A549 (cell line): ENCODE measurements at regions not wholly inside any gene's neighbourhood (a gene's known extent, or its start where the extent isn't known, plus 50 kb on each side); places are given as distances from the start of the nearest gene placed in this dataset.

Source experiments
- ATAC-seq, 2 experiments: fragments of 200-7000 bp in 1 of 2; fragments of >200 bp in 1 of 2; cut with Nextera tagmentation in 1 of 2; cut with Tn5 transposase in 1 of 2; 3 replicates each; pipeline versions ENCODE4 v1.8.0 to v1.9.1; 2018 to 2020; ENCODE audit warnings: mild to moderate bottlenecking in 1 of 2, moderate library complexity in 1 of 2
- CTCF ChIA-PET: fragments of 300-600 bp; sonication (Branson Sonifier 250); formaldehyde crosslinking; extraction: SDS; loops from one replicate; lab custom pipeline; 2021; ENCODE audit warnings: antibody characterized with exemption, inconsistent platforms; lab: Yijun Ruan, JAX
- POLR2A ChIA-PET: fragments of 350-600 bp; formaldehyde crosslinking; extraction: SDS; loops from one replicate; lab custom pipeline; 2021; ENCODE audit warnings: antibody characterized with exemption, inconsistent platforms; lab: Yijun Ruan, JAX
- DNase-seq, 2 experiments: peaks; one replicate each; pipeline versions ENCODE4 v3.0.0 to v3.0.0-alpha.2; 2011 to 2016; ENCODE audit warnings: low read depth in 1 of 2, low spot score in 1 of 2
- FAIRE-seq: peaks from 2 replicates; lab custom pipeline; 2011; peaks lifted over from hg19 to GRCh38; lab: Jason Lieb, UNC
- H3K27ac ChIP-seq, 2 experiments: fragments of >200 bp; sonication (Bioruptor Twin); formaldehyde crosslinking; 3 replicates each; pipeline ENCODE4 v1.5.1; 2016 to 2017
- H3K4me1 ChIP-seq: fragments of >200 bp; sonication (Bioruptor Twin); formaldehyde crosslinking; 3 replicates; pipeline ENCODE4 v1.6.1; 2016
- H3K4me2 ChIP-seq: fragments of >200 bp; sonication (Bioruptor Twin); formaldehyde crosslinking; 3 replicates; pipeline ENCODE4 v1.6.1; 2016
- H3K4me3 ChIP-seq: fragments of >200 bp; sonication (Bioruptor Twin); formaldehyde crosslinking; 3 replicates; pipeline ENCODE4 v1.5.1; 2016
- H3K9me3 ChIP-seq: fragments of >200 bp; sonication (Bioruptor Twin); formaldehyde crosslinking; 3 replicates; pipeline ENCODE4 v1.6.1; 2016
- CBX2 ChIP-seq: fragments of 200-600 bp; sonication (generic); IDR thresholded peaks from 2 replicates; pipeline ENCODE4 v1.6.1; 2016; ENCODE audit warnings: low read depth, mild to moderate bottlenecking, borderline replicate concordance
- CEBPB ChIP-seq, 2 experiments: fragments of >200 bp in 1 of 2; sonication (Bioruptor Twin) in 1 of 2; formaldehyde crosslinking in 1 of 2; IDR thresholded peaks; 2 replicates each; pipeline ENCODE4 v1.6.1; 2012 to 2016
- EHMT2 ChIP-seq: fragments of 200-600 bp; sonication (generic); IDR thresholded peaks from 2 replicates; pipeline ENCODE4 v1.6.1; 2016; ENCODE audit warnings: antibody characterized with exemption, low read depth, mild to moderate bottlenecking, moderate library complexity
- FOXS1 ChIP-seq: fragments of 250-450 bp; sonication (Bioruptor Pico); IDR thresholded peaks from 2 replicates; pipeline ENCODE4 v1.5.0; 2020; ENCODE audit warnings: mild to moderate bottlenecking, moderate library complexity
- GATA3 ChIP-seq: IDR thresholded peaks from 2 replicates; pipeline ENCODE4 v1.6.1; 2012; ENCODE audit warnings: borderline replicate concordance
- HDAC2 ChIP-seq: fragments of 200-600 bp; sonication (generic); IDR thresholded peaks from 2 replicates; pipeline ENCODE4 v1.6.1; 2016
- HEYL ChIP-seq: fragments of 250-450 bp; sonication (Bioruptor Pico); IDR thresholded peaks from 2 replicates; pipeline ENCODE4 v1.8.0; 2021; ENCODE audit warnings: mild to moderate bottlenecking, moderate library complexity
- HOXA7 ChIP-seq: fragments of 250-450 bp; sonication (Bioruptor Pico); IDR thresholded peaks from 2 replicates; pipeline ENCODE4 v1.5.0; 2020; ENCODE audit warnings: mild to moderate bottlenecking, moderate library complexity
- JUN ChIP-seq, 2 experiments: fragments of >200 bp; sonication (Bioruptor Twin); formaldehyde crosslinking; IDR thresholded peaks; 2 replicates in 1 of 2; 3 replicates in 1 of 2; pipeline ENCODE4 v1.6.1; 2016 to 2017
- KDM5A ChIP-seq: fragments of 200-600 bp; sonication (generic); IDR thresholded peaks from 2 replicates; pipeline ENCODE4 v1.6.1; 2016; ENCODE audit warnings: antibody characterized with exemption, mild to moderate bottlenecking
- MAZ ChIP-seq: fragments of 150-350 bp; IDR thresholded peaks from 2 replicates; pipeline ENCODE4 v1.6.1; 2014; ENCODE audit warnings: antibody characterized with exemption, low read depth, low read length, borderline replicate concordance
- NPAS2 ChIP-seq: fragments of 250-450 bp; sonication (Bioruptor Pico); IDR thresholded peaks from 2 replicates; pipeline ENCODE4 v1.8.0; 2022; ENCODE audit warnings: mild to moderate bottlenecking, moderate library complexity, borderline replicate concordance
- POLR2A ChIP-seq: IDR thresholded peaks from 2 replicates; pipeline ENCODE4 v1.6.1; 2012; ENCODE audit warnings: mild to moderate bottlenecking, low read length
- RCOR1 ChIP-seq: fragments of 150-350 bp; IDR thresholded peaks from 2 replicates; pipeline ENCODE4 v1.6.1; 2014; ENCODE audit warnings: antibody characterized with exemption, low read length, low read depth
- RFX5 ChIP-seq: fragments of 450-650 bp; IDR thresholded peaks from 2 replicates; pipeline ENCODE4 v1.7.1; 2014; ENCODE audit warnings: antibody characterized with exemption, mild to moderate bottlenecking, moderate library complexity
- RNF2 ChIP-seq: fragments of 200-600 bp; sonication (generic); IDR thresholded peaks from 2 replicates; pipeline ENCODE4 v1.6.1; 2016; ENCODE audit warnings: low read depth, mild to moderate bottlenecking, antibody characterized with exemption, moderate library complexity, borderline replicate concordance
- TFCP2L1 ChIP-seq: fragments of 250-450 bp; sonication (Bioruptor Pico); IDR thresholded peaks from 2 replicates; pipeline ENCODE4 v1.5.0; 2021; ENCODE audit warnings: mild to moderate bottlenecking
- ZFP36 ChIP-seq: fragments of 450-650 bp; IDR thresholded peaks from 2 replicates; pipeline ENCODE4 v1.6.1; 2014; ENCODE audit warnings: borderline replicate concordance; ENCODE audit not compliant: partially characterized antibody
- ZSCAN20 ChIP-seq: fragments of 250-450 bp; sonication (Bioruptor Pico); IDR thresholded peaks from 2 replicates; pipeline ENCODE4 v1.8.0; 2022; ENCODE audit warnings: mild to moderate bottlenecking, moderate library complexity
- WGBS: methylation state at CpG from one replicate; pipeline ENCODE4 v1.1.6; 2017; ENCODE audit errors: missing lambda C conversion rate; 5-methylcytosine and 5-hydroxymethylcytosine counted together
- TF ChIP-seq, protein P1 (sequence below): IDR thresholded peaks from 2 replicates; pipeline ENCODE4 v1.6.1; 2012
- TF ChIP-seq, protein P2 (sequence below): fragments of >200 bp; sonication (Bioruptor Twin); formaldehyde crosslinking; IDR thresholded peaks from 3 replicates; pipeline ENCODE4 v1.6.1; 2016
- TF ChIP-seq, protein P3 (sequence below): fragments of 200-600 bp; sonication (generic); IDR thresholded peaks from 2 replicates; pipeline ENCODE4 v1.6.1; 2016; ENCODE audit warnings: antibody characterized with exemption, mild to moderate bottlenecking, moderate library complexity

DNA sequence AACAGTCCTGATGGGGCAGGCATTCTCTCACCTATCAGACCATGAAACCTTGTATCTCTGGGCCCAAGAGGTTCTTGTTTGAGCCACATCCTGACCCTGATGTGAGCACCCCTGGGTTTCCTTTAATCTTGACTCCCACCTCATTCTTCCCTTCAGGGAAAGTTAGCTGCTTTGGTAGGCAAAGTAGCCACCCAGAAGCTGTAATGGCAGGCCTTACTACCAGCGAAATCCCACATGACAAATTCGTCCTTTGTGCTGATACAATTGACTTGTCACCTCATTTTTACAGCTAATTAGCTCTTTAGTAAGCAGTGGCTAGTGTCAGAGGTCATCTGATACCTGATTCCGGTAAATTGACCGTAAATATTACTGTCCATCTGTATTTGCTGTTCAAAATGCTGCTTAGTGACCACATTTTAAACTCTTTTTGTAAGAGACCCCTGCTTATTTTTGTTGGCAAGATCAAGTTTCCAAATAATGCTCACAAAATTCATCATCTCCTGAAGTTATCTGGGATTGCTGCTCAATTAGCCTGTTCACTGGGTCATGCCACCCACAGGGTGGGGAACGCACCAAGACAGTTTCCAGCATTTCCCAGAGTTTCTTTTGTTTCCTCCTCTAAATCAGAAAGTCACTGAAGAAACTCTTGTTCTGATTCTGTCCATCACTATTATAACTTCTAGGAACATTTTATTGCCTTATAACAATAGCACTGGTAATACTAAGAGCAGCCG, 329.7 kb downstream of the GPAT3 start (continued):
- TF ChIP-seq FOXS1 (CRISPR knock-in tag) (no peak), RNF2 (no peak), ZSCAN20 (CRISPR knock-in tag) (no peak), HOXA7 (CRISPR knock-in tag) (no peak), RCOR1 (no peak)

DNA sequence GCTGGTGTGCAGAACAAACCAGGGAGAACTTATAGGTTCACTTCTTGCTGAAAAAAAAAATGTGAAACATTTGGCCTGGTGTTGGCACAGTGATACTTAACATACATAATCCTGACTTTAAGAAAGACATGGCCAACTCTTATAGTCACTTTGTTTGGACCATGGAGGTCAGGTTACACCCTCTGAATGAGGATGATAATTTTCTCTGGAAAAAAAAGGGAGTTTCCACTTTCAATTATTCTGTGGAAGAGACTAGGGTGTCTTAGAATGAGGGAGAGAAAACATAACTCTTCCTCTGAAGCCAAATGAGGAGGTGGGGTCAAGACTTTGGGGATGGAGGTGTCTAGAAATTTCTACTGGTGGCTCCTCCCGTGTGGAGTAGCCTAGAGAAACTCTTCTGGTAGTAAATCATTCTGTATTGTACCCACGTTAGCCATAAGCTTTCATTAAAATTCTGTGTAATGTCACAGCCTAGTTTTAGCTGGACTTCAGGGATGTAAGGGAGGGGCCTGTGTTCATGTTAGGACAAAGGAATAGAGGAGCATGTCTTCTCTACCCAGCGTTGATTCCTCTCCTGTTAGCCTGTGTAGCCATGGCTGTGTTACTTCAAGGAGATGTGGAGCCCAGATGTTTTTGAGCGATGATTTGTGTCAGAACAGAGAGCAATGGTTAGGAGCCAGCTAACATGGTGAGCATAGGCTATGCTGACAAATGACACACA, 328.3 kb downstream of the GPAT3 start:
- FAIRE-seq, result no peak
- H3K4me3 ChIP-seq, result no peak overlapping the region
- POLR2A ChIA-PET, result no interaction called here

DNA sequence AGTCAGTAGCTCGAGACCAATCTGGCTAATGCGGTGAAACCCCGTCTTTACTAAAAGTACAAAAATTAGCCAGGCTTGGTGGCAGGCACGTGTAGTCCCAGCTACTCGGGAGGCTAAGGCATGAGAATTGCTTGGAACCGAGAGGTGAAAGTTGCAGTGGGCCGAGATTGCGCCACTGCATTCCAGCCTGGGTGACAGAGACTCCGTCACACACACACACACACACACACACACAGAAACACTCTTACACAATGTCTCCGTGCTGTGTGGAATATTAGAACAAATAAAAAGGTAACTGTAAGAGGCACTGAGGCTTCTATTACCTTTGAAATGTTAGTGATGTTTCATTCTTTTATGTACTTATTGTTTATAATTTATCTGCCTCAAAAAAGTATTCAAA, 326.6 kb downstream of the GPAT3 start:
- H3K27ac ChIP-seq, result no peak overlapping the region
- H3K4me1 ChIP-seq, result peaks cover 18% of the 10 kb centered on the region
- H3K9me3 ChIP-seq, result no peaks in the 10 kb centered on the region
- H3K4me3 ChIP-seq, result no peak overlapping the region
- POLR2A ChIA-PET, result no interaction called here
- DNase-seq (no peak), ATAC-seq (no peak), FAIRE-seq (no peak)
- peak; percentile 34 to 59; a peak in 2 of 4 replicates for TF ChIP-seq CEBPB (IDR thresholded peaks at IDR 0.05)
- TF ChIP-seq RFX5, result no peak
- no peak for TF ChIP-seq HDAC2
- CTCF ChIA-PET, result no interaction called here
- WGBS, result 73% methylated on average over 10 of the region's 10 CpGs
- no peak overlapping the region for H3K4me2 ChIP-seq

More for the DNA sequence above, 328.3 kb downstream of the GPAT3 start:
- TF ChIP-seq POLR2A, result no peak
- no peaks in the 10 kb centered on the region for H3K9me3 ChIP-seq
- H3K4me1 ChIP-seq, result peaks cover 6% of the 10 kb centered on the region; the same call in 1 of the 3 replicates
- DNase-seq (no peak), ATAC-seq (no peak)
- CTCF ChIA-PET, result no interaction called here
- H3K27ac ChIP-seq, result no peak overlapping the region
- H3K4me2 ChIP-seq, result no peak overlapping the region
- WGBS, result 67% methylated on average over 4 of the region's 4 CpGs

DNA sequence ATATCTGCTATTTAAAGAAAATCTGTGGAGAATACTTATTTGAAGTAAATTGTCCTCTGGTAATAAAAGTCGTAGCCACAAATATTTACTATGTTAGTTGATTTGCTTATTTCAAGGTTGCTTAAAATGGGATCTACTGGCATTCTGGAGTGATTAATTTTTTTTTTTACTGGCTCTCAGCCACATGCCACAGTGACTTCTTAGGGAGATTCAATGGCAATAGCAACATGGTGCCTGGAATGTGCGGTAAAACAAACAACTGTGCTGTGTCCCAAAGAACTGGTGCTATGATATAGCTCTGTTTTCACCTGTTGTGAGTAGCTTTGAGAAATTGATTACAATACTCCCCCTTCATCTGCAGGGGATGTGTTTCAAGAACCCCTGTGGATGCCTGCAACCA, 324.3 kb downstream of the GPAT3 start:
- H3K4me1 ChIP-seq, result peaks cover 27% of the 10 kb centered on the region
- H3K4me2 ChIP-seq, result no peak overlapping the region
- FAIRE-seq (no peak), DNase-seq (no peak), ATAC-seq (no peak)
- ChIA-PET POLR2A (no interaction called here), CTCF (no interaction called here)
- no peak overlapping the region for H3K4me3 ChIP-seq
- H3K9me3 ChIP-seq, result no peaks in the 10 kb centered on the region
- 80% methylated on average over 2 of the region's 2 CpGs for WGBS
- H3K27ac ChIP-seq, result no peak overlapping the region
- TF ChIP-seq KDM5A (no peak), HEYL (CRISPR knock-in tag) (no peak), ZFP36 (no peak)

DNA sequence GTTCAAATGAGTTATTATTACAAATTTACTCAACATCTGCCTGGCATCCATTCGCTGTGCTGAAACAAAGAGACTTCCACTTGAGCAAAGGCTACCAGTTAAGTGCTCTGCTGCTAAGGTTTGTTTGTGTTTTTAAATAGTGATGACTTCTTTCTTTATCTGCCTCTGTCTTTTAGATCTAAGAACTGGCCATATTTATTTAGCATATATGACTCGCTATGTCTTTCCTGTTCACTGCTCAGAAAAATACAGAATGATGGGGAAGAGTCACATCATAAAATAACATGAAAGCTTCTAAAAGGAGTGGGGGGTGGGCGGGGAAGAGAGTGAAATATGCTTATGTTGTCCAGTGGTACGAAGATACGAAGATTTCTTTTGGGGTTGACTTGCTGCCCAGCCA, 322.2 kb downstream of the GPAT3 start:
- Histone ChIP-seq H3K4me1 (peaks cover 47% of the 10 kb centered on the region), H3K4me3 (no peak overlapping the region), H3K9me3 (no peaks in the 10 kb centered on the region), H3K4me2 (peak overlapping the region; percentile 49), H3K27ac (peak overlapping the region; percentile 40 to 60; a peak in 4 of 6 replicates)
- ChIA-PET POLR2A (no interaction called here), CTCF (interaction anchor here (1.0 to 1.3 kb wide), 2 partner anchors 9 to 11 kb away, joined by 3 read pairs; no protein-coding TSS in a partner anchor)
- WGBS, result 64% methylated on average over 5 of the region's 5 CpGs
- no peak for ATAC-seq
- FAIRE-seq, result no peak
- peak in 1 of 2 experiments; percentile 11 for DNase-seq
- TF ChIP-seq NPAS2 (no peak), GATA3 (no peak), TFCP2L1 (CRISPR knock-in tag) (no peak), KDM5A (no peak), JUN (IDR thresholded peaks at IDR 0.05) (no peak), MAZ (no peak), EHMT2 (no peak), CBX2 (no peak)
- TF ChIP-seq, protein P1, sequence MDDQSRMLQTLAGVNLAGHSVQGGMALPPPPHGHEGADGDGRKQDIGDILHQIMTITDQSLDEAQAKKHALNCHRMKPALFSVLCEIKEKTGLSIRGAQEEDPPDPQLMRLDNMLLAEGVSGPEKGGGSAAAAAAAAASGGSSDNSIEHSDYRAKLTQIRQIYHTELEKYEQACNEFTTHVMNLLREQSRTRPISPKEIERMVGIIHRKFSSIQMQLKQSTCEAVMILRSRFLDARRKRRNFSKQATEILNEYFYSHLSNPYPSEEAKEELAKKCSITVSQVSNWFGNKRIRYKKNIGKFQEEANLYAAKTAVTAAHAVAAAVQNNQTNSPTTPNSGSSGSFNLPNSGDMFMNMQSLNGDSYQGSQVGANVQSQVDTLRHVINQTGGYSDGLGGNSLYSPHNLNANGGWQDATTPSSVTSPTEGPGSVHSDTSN, result no peak
- TF ChIP-seq, protein P2, sequence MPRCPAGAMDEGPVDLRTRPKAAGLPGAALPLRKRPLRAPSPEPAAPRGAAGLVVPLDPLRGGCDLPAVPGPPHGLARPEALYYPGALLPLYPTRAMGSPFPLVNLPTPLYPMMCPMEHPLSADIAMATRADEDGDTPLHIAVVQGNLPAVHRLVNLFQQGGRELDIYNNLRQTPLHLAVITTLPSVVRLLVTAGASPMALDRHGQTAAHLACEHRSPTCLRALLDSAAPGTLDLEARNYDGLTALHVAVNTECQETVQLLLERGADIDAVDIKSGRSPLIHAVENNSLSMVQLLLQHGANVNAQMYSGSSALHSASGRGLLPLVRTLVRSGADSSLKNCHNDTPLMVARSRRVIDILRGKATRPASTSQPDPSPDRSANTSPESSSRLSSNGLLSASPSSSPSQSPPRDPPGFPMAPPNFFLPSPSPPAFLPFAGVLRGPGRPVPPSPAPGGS, result no peak
- TF ChIP-seq, protein P3, sequence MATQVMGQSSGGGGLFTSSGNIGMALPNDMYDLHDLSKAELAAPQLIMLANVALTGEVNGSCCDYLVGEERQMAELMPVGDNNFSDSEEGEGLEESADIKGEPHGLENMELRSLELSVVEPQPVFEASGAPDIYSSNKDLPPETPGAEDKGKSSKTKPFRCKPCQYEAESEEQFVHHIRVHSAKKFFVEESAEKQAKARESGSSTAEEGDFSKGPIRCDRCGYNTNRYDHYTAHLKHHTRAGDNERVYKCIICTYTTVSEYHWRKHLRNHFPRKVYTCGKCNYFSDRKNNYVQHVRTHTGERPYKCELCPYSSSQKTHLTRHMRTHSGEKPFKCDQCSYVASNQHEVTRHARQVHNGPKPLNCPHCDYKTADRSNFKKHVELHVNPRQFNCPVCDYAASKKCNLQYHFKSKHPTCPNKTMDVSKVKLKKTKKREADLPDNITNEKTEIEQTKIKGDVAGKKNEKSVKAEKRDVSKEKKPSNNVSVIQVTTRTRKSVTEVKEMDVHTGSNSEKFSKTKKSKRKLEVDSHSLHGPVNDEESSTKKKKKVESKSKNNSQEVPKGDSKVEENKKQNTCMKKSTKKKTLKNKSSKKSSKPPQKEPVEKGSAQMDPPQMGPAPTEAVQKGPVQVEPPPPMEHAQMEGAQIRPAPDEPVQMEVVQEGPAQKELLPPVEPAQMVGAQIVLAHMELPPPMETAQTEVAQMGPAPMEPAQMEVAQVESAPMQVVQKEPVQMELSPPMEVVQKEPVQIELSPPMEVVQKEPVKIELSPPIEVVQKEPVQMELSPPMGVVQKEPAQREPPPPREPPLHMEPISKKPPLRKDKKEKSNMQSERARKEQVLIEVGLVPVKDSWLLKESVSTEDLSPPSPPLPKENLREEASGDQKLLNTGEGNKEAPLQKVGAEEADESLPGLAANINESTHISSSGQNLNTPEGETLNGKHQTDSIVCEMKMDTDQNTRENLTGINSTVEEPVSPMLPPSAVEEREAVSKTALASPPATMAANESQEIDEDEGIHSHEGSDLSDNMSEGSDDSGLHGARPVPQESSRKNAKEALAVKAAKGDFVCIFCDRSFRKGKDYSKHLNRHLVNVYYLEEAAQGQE, result no peak
